ENCODE measurements at regions not wholly inside any gene's neighbourhood (a gene's known extent, or its start where the extent isn't known, plus 50 kb on each side); places are given as distances from the start of the nearest gene placed in this dataset.

DNA sequence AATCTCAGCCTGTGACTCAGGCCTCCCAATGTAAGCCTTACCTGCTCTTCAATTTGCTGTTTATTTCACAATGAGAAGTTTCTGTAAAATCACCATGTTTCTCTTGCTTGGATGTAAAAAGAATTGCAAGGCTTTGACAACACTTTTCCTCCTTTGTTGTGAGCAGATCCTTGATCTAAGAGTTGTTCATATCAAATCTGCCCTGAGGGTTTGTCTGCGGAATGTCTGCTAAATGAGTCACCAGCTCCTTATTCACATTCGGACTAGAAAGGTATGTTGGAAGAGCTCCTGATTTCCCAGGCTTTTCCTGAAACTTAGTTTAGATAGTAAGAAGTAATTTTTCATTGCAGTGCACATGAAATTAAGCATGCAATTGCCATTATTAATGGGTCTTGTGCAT, 268.2 kb upstream of the TCF4 start:
- in situ Hi-C loops (cut with HindIII; ENCODE audit: low pct_unique_long_range_greater_than_20kb, low sequenced_read_pairs): no loop called here
- DNase-seq (ENCODE audit: low read depth): peak; percentile 65

DNA sequence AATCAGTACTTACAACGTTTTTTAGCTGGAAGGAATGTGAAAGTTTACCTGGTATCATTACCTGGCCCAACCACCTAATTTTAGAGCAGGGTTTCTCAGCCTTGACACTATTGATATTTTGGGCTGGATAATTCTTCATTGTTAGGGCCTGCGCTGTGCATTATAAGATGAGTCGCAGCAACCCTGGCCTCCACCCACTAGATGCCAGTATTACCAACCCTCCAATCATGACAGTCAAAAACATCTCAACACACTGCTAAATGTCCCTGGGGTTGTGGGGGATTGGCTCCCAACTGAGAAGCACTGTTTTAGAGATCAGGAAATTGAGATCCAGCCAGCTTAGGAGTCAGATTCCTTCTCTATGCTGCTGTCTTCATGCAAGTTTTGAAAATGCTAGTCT, 265.3 kb upstream of the TCF4 start:
- in situ Hi-C loops (cut with HindIII; ENCODE audit: low pct_unique_long_range_greater_than_20kb, low sequenced_read_pairs): no loop called here
- no peak for DNase-seq (ENCODE audit: low read depth)

- DNase-seq (ENCODE audit: low read depth): no peak
- in situ Hi-C loops (cut with HindIII; ENCODE audit: low pct_unique_long_range_greater_than_20kb, low sequenced_read_pairs): no loop called here
These were observed 262.9 kb upstream of the TCF4 start for GRCh38 chr18:55850904-55851303.

GRCh38 chr18:55849391-55849790, 261.4 kb upstream of the TCF4 start:
- in situ Hi-C loops (cut with HindIII; ENCODE audit: low pct_unique_long_range_greater_than_20kb, low sequenced_read_pairs): no loop called here
- no peak for DNase-seq (ENCODE audit: low read depth)

GRCh38 chr18:55847960-55848359, 260.0 kb upstream of the TCF4 start:
- in situ Hi-C loops (cut with HindIII; ENCODE audit: low pct_unique_long_range_greater_than_20kb, low sequenced_read_pairs): no loop called here
- DNase-seq (ENCODE audit: low read depth): no peak

- in situ Hi-C loops (cut with HindIII; ENCODE audit: low pct_unique_long_range_greater_than_20kb, low sequenced_read_pairs): no loop called here
- no peak for DNase-seq (ENCODE audit: low read depth)
These were observed 257.2 kb upstream of the TCF4 start for GRCh38 chr18:55845221-55845620.

DNA sequence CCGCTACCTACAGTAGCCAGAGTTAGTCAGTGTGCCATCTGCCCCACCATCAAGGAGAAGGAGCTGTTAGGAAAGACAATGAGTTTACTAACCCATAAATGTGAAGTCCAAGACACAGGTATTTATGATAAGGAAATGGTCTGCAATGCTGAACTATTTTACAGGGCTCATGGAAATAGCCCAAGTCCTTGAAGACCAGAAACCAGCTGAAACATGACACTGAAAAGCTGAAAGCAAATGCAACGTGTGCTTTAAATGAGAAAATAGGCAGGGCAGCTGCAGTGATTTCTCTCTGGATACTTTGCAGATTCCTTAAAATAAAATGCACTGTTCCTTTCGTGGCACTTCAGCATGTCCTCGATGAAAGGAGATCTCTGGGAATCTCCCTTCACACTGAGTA, 256.4 kb upstream of the TCF4 start:
- in situ Hi-C loops (cut with HindIII; ENCODE audit: low pct_unique_long_range_greater_than_20kb, low sequenced_read_pairs): no loop called here
- DNase-seq (ENCODE audit: low read depth): no peak

DNA sequence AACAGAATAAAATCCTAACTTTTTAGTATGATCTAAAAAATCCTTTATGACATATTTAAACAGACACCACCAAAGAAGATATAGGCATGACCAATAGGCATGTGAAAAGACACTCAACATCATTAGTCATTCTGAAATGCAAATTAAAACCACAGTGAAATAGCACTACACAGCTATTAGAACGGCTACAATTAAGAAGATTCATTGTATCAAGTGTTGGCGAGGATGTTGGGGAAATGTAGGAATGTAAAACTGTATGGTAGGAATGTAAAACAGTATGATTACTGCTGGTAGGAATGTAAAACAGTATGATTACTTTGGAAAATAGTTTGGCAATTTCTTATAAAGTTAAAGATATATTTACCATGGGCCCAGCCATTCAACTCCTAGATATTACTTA, 253.3 kb upstream of the TCF4 start:
- in situ Hi-C loops (cut with HindIII; ENCODE audit: low pct_unique_long_range_greater_than_20kb, low sequenced_read_pairs): no loop called here
- DNase-seq (ENCODE audit: low read depth): no peak

DNA sequence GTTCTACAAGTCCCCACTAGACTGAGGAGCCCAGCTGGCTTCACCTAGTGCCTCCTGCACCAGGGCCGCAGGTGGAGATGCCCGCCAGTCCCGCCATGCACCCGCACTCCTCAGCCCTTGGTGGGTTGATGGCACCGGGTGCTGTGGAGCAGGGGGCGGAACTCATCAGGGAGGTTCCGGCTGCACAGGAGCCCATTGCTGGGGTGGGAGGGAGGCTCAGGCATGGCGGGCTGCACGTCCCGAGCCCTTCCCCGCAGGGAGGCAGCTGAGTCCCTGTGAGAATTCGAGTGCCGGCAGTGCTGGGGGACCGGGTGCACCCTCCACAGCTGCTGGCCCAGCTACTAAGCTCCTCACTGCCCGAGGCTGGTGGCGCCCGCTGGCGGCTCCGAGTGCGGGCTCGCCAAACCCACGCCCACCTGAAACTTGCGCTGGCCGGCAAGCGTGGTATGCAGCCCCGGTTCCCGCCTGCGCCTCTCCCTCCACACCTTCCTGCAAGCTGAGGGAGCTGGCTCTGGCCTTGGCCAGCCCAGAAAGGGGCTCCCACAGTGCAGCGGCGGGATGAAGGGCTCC, 252.7 kb upstream of the TCF4 start:
- DNase-seq (ENCODE audit: low read depth): no peak
- in situ Hi-C loops (cut with HindIII; ENCODE audit: low pct_unique_long_range_greater_than_20kb, low sequenced_read_pairs): no loop called here

DNA sequence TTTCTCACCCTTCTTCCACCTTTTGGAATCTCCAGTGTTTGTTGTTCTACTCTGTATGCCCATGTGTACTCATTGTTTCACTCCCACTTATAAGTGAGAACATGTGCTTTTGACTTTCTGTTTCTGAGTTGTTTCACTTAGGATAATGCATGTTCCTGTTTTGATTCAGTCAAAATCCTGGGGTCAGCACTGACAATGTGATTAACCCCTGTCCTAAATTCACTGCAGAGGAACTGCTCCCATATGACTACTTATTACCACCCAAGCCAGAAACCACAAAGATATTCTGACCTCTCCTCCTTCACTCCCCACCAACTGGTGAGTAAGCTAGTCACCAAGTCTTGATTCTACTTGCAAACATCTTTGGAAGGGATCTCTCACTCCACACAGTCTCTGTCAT, 251.4 kb upstream of the TCF4 start:
- no peak for DNase-seq (ENCODE audit: low read depth)
- in situ Hi-C loops (cut with HindIII; ENCODE audit: low pct_unique_long_range_greater_than_20kb, low sequenced_read_pairs): no loop called here

DNA sequence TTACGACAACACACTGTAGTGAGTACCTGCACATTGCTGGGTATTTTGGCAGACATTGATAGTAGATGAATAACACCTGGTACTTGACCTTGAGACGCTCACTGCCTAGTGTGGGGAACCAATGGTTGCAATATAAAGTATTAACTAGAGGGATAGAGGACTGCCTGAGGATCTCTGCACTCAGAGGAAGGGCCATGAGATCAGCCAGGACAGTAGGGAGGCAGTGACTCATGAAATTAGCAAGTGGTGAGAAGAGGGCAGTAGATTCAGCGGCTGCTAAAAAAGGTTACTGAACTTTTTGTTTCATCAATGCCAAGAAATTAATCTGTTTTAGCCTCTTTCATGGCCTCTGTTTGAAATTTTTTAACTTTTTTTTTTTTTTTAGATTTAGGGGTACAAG, 250.8 kb upstream of the TCF4 start:
- in situ Hi-C loops (cut with HindIII; ENCODE audit: low pct_unique_long_range_greater_than_20kb, low sequenced_read_pairs): no loop called here
- no peak for DNase-seq (ENCODE audit: low read depth)

GRCh38 chr18:55838319-55838718, 250.3 kb upstream of the TCF4 start:
- in situ Hi-C loops (cut with HindIII; ENCODE audit: low pct_unique_long_range_greater_than_20kb, low sequenced_read_pairs): no loop called here
- no peak for DNase-seq (ENCODE audit: low read depth)

DNA sequence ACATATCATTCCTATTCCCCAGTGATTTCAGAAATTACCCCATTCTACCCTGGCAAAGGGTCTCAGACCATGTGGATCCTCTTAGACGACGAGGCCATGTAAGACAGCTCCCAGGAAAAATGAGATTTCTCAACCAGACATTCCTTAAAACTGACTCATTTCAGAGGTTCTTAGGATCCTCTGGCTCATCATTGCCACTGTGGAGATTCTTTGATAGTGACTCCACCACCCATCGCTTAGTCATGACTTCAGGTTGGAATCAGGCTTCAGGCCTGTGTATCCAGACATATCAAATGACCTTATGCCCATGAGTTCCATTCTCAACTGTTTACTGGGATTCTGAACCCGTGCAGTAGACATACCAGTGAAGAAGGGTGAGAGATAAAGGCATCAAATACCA, 245.6 kb upstream of the TCF4 start:
- in situ Hi-C loops (cut with HindIII; ENCODE audit: low pct_unique_long_range_greater_than_20kb, low sequenced_read_pairs): no loop called here
- DNase-seq (ENCODE audit: low read depth): peak; percentile 70

DNA sequence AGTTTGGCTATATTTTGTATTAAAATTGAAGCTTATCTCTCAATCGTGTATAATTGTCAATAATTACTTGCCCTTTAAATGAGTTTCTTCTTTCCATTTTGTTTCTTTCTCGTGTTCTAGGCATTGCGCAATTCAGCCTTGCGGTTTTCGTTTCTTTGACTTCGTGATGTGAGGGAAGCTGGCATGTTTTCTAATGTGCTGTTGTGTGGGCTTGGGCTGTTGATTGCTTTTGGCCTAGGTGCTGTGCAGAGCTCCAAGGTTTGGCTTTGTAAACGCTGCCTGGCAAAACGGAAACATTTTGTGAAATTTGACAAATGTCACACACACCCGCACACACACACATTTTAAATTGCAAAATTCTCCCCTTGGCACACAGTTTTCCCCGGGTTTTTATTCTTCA, 242.6 kb upstream of the TCF4 start:
- in situ Hi-C loops (cut with HindIII; ENCODE audit: low pct_unique_long_range_greater_than_20kb, low sequenced_read_pairs): no loop called here
- DNase-seq (ENCODE audit: low read depth): no peak

DNA sequence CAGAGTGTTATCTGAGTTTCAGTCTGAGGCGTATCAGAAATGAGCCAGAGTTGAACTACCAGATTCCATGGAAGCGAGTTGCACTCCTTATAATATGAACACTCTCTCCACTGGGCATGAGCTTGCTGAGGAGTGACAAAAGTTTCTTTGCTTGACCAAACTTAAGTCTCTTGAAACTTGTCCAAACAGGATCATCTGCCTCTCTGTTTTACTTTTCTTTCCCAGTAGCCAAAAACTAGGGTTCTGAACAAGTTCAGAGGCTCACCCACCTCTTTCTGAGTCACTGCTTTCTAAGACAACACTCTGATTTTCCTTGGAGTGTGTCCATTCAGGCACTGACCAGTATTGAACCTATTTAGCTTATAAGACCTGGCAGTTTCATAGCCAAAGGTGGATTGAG, 233.2 kb upstream of the TCF4 start:
- peak; percentile 46 for DNase-seq (ENCODE audit: low read depth)

DNA sequence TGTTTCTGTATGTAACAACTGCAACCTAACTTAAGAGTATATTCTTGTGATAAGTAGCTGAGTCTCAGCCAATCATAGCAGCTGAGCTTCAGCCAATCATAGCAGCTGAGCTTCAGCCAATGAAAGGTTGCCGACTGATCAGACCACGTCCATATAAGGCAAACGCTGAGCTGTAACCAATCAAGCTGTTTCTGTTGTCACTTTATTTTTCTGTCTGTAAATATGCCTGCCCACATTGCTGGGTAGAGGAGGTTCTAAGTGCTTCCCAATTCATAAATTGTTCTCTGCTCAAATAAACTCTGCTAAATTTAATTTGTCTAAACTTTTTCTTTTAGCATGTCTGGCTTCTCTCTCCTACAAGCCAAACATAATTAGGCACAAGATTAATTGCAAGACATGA, 231.5 kb upstream of the TCF4 start:
- no peak for DNase-seq (ENCODE audit: low read depth)
- in situ Hi-C loops (cut with HindIII; ENCODE audit: low pct_unique_long_range_greater_than_20kb, low sequenced_read_pairs): no loop called here

More for the DNA sequence above, 233.2 kb upstream of the TCF4 start:
- in situ Hi-C loops (cut with HindIII; ENCODE audit: low pct_unique_long_range_greater_than_20kb, low sequenced_read_pairs): no loop called here

DNA sequence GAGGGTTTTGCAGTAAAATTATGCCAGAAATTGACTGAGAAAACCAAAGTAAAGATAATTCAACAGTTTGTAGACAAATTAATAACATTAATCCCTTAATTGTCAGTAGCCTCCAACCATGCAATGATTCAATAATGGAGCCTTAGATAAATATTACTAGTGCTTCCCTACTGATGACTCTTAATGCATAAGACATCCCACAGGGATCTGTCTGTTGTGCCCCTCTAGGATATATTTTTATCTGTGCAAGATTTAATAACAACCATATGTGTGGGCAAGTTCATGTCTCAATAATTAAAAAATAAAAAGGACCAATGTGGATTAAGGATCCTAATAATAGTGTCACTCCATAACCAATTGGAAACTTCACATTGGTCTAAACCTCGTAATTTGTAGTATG, 230.3 kb upstream of the TCF4 start:
- DNase-seq (ENCODE audit: low read depth): no peak
- in situ Hi-C loops (cut with HindIII; ENCODE audit: low pct_unique_long_range_greater_than_20kb, low sequenced_read_pairs): no loop called here

DNA sequence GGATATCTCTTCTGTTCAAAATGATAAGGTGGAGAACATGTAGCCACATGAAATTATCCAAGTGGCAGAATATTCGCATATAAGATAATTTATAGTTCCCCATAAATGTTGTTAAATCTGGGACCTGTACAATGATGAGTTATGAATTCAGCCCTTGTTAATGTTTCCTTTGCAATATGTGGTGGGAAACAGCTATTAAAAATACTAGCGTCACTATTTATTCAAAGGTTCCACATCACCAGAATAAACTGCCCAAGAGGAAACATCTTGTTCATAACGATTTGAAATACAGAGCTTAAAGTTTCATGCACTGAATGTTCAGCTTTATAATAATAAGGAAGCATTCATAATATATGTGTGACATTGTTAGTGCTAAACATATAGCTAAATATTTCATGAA, 223.9 kb upstream of the TCF4 start:
- in situ Hi-C loops (cut with HindIII; ENCODE audit: low pct_unique_long_range_greater_than_20kb, low sequenced_read_pairs): no loop called here

GRCh38 chr18:55805666-55806065, 217.7 kb upstream of the TCF4 start:
- DNase-seq (ENCODE audit: low read depth): no peak
- in situ Hi-C loops (cut with HindIII; ENCODE audit: low pct_unique_long_range_greater_than_20kb, low sequenced_read_pairs): no loop called here

More for the DNA sequence above, 223.9 kb upstream of the TCF4 start:
- DNase-seq (ENCODE audit: low read depth): no peak

GRCh38 chr18:55795101-55795669, 207.2 kb upstream of the TCF4 start:
- in situ Hi-C loops (cut with HindIII; ENCODE audit: low pct_unique_long_range_greater_than_20kb, low sequenced_read_pairs): no loop called here
- no peak for DNase-seq (ENCODE audit: low read depth)
